Lower lobe of right lung (tissue), 2 donors: ENCODE measurements at regions not wholly inside any gene's neighbourhood (a gene's known extent, or its start where the extent isn't known, plus 50 kb on each side); places are given as distances from the start of the nearest gene placed in this dataset.

Experiments used
- ATAC-seq, 2 donors: fragments of 200-7000 bp; cut with Tn5 transposase; one replicate each; pipeline ENCODE4 v1.9.1; 2020 to 2022; ENCODE audit warnings: mild to moderate bottlenecking in 2 of 2, moderate library complexity in 2 of 2
- DNase-seq: peaks from one replicate; pipeline ENCODE4 v3.0.0-alpha.2; 2020
- H3K27ac ChIP-seq: fragments of 200-600 bp; one replicate; pipeline ENCODE4 v1.8.0; 2022
- H3K27me3 ChIP-seq: fragments of 200-600 bp; one replicate; pipeline ENCODE4 v1.8.0; 2022; ENCODE audit warnings: low read depth
- H3K36me3 ChIP-seq: fragments of 200-600 bp; one replicate; pipeline ENCODE4 v1.8.0; 2022; ENCODE audit warnings: mild to moderate bottlenecking
- H3K4me1 ChIP-seq: fragments of 200-600 bp; one replicate; pipeline ENCODE4 v1.8.0; 2022
- H3K4me3 ChIP-seq: fragments of 200-600 bp; one replicate; pipeline ENCODE4 v1.8.0; 2022; ENCODE audit warnings: mild to moderate bottlenecking
- H3K9me3 ChIP-seq: fragments of 200-600 bp; one replicate; pipeline ENCODE4 v1.8.0; 2022
- intact Hi-C: fragments of 100-400 bp; cut with DNase I; formaldehyde crosslinking; loops from one replicate; pipeline ENCODE4 v1.11.0; 2022
- TF ChIP-seq, protein P1 (sequence below): fragments of 200-600 bp; IDR thresholded peaks from one replicate; pipeline ENCODE4 v1.8.0; 2022; ENCODE audit warnings: antibody characterized with exemption, mild to moderate bottlenecking
- donor health status: DM: no; HTN: yes; CAD: no; lungs with severe emphysema.

DNA sequence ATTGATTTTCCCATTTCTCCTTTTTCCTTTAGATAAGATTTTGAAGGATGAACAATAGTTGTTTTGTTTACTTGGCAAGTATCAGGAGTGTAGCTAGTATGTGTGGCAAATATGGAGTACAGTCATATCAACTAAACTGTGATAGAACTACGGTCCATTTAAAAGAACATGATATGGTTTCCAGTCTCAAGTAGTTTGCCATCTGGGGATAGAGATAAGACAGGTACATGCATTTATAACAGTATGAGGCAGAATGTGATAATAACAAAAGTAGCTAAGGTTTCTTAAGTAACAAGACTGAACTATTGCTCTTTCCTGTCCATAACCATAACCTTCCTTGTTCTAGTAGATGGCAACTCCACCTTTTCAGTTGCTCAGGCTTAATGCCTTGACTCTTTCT is 75.6 kb upstream of the TACR1 start:
- Histone ChIP-seq H3K9me3 (no peaks in the 10 kb centered on the region), H3K4me1 (no peaks in the 10 kb centered on the region), H3K36me3 (no peaks in the 10 kb centered on the region), H3K27ac (no peak overlapping the region), H3K4me3 (no peak overlapping the region), H3K27me3 (no peaks in the 10 kb centered on the region)
- intact Hi-C loops = no loop called here
- TF ChIP-seq, protein P1, sequence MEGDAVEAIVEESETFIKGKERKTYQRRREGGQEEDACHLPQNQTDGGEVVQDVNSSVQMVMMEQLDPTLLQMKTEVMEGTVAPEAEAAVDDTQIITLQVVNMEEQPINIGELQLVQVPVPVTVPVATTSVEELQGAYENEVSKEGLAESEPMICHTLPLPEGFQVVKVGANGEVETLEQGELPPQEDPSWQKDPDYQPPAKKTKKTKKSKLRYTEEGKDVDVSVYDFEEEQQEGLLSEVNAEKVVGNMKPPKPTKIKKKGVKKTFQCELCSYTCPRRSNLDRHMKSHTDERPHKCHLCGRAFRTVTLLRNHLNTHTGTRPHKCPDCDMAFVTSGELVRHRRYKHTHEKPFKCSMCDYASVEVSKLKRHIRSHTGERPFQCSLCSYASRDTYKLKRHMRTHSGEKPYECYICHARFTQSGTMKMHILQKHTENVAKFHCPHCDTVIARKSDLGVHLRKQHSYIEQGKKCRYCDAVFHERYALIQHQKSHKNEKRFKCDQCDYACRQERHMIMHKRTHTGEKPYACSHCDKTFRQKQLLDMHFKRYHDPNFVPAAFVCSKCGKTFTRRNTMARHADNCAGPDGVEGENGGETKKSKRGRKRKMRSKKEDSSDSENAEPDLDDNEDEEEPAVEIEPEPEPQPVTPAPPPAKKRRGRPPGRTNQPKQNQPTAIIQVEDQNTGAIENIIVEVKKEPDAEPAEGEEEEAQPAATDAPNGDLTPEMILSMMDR = no peak
- ATAC-seq (no peak), DNase-seq (no peak)

- H3K4me3 ChIP-seq = no peak overlapping the region
- no peaks in the 10 kb centered on the region for H3K4me1 ChIP-seq
- H3K36me3 ChIP-seq = no peaks in the 10 kb centered on the region
- intact Hi-C loops = no loop called here
- no peaks in the 10 kb centered on the region for H3K27me3 ChIP-seq
- ATAC-seq (no peak), DNase-seq (no peak)
- no peaks in the 10 kb centered on the region for H3K9me3 ChIP-seq
- TF ChIP-seq, protein P1 = no peak
- H3K27ac ChIP-seq = no peak overlapping the region
Measured at GRCh38 chr2:75268112-75268511, 68.8 kb upstream of the TACR1 start.

DNA sequence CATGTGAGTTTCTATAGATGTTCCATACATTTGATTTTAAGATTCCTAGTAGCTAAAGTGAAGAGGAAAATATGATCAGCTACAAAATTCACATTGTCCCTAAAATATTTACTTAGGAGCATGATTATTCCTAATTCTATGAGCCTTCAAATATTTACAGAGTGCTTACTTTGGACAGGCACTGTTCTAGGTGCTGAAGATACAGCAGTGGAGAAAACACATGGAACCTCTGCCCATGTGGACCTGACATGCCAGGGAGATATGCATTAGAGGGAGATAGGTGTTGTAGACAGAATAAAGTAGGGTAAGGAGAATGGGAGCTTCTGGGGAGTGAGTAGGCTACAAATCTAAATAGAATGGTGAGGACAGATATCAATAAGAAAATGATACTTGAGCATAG is 62.6 kb upstream of the TACR1 start:
- no peak overlapping the region for H3K4me3 ChIP-seq
- peaks cover 21% of the 10 kb centered on the region for H3K9me3 ChIP-seq
- intact Hi-C loops = no loop called here
- no peak for DNase-seq
- H3K4me1 ChIP-seq = no peaks in the 10 kb centered on the region
- H3K27me3 ChIP-seq = no peaks in the 10 kb centered on the region
- H3K36me3 ChIP-seq = no peaks in the 10 kb centered on the region
- TF ChIP-seq, protein P1 = no peak
- H3K27ac ChIP-seq = no peak overlapping the region
- ATAC-seq = no peak

DNA sequence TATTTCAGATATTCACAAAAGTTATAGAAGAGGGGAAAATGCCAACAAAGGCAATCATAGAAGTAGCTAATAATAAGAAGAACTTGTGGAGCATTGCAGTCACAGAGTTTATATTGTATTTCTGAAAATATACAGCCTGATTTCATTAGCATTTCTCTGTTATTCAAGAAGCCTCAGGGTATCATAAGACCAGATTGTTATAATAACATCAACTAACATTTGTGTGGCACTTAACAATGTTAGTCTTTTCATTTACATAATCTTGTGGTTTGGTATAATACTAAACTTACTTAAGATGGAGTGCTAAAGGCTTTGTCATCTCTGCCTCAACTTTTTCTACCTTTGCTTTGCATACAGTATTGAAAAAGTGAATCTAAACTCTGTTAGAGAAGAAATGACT is 61.6 kb upstream of the TACR1 start:
- H3K4me1 ChIP-seq = no peaks in the 10 kb centered on the region
- H3K27me3 ChIP-seq = no peaks in the 10 kb centered on the region
- H3K36me3 ChIP-seq = no peaks in the 10 kb centered on the region
- peaks cover 21% of the 10 kb centered on the region for H3K9me3 ChIP-seq
- no peak overlapping the region for H3K4me3 ChIP-seq
- TF ChIP-seq, protein P1 = no peak
- intact Hi-C loops = no loop called here
- no peak for ATAC-seq
- no peak overlapping the region for H3K27ac ChIP-seq
- DNase-seq = no peak

GRCh38 chr2:75258620-75259019 is 59.3 kb upstream of the TACR1 start:
- Histone ChIP-seq H3K27me3 (no peaks in the 10 kb centered on the region), H3K4me3 (no peak overlapping the region), H3K27ac (no peak overlapping the region), H3K36me3 (no peaks in the 10 kb centered on the region), H3K9me3 (peaks cover 21% of the 10 kb centered on the region), H3K4me1 (no peaks in the 10 kb centered on the region)
- TF ChIP-seq, protein P1 = no peak
- ATAC-seq (no peak), DNase-seq (no peak)
- intact Hi-C loops = no loop called here

- DNase-seq (no peak), ATAC-seq (no peak)
- intact Hi-C loops = no loop called here
- no peaks in the 10 kb centered on the region for H3K4me1 ChIP-seq
- no peaks in the 10 kb centered on the region for H3K27me3 ChIP-seq
- H3K27ac ChIP-seq = no peak overlapping the region
- no peak overlapping the region for H3K4me3 ChIP-seq
- TF ChIP-seq, protein P1 = no peak
- no peaks in the 10 kb centered on the region for H3K36me3 ChIP-seq
- H3K9me3 ChIP-seq = peaks cover 21% of the 10 kb centered on the region
Measured at GRCh38 chr2:75256485-75256884, 57.2 kb upstream of the TACR1 start.
